OCI-LY3 (cell line): ENCODE measurements at regions not wholly inside any gene's neighbourhood (a gene's known extent, or its start where the extent isn't known, plus 50 kb on each side); places are given as distances from the start of the nearest gene placed in this dataset.

ENCODE experiments used
- H2AFZ ChIP-seq: fragments of 200-600, 300-600 bp; shearing (Covaris generic); 2 replicates; pipeline ENCODE4 v1.6.0; 2014; ENCODE audit warnings: antibody characterized with exemption, low read depth, low read length
- H3K27ac ChIP-seq: fragments of 200-600, 300-600 bp; sonication (generic); 2 replicates; pipeline ENCODE4 v1.5.1; 2014; ENCODE audit warnings: mild to moderate bottlenecking, low read length, moderate library complexity, mixed read lengths
- H3K27me3 ChIP-seq: fragments of 200-600, 300-600 bp; sonication (generic); 2 replicates; pipeline ENCODE4 v1.6.1; 2014; ENCODE audit warnings: low read depth, low read length, mixed read lengths
- H3K36me3 ChIP-seq: fragments of 200-600, 300-600 bp; sonication (generic); replicated peaks from 2 replicates; pipeline ENCODE3; 2014; ENCODE audit warnings: low read depth, low read length, mixed read lengths
- H3K4me1 ChIP-seq: fragments of 300-600, 200-600 bp; sonication (generic); 2 replicates; pipeline ENCODE4 v1.6.1; 2014; ENCODE audit warnings: low read length, mixed read lengths
- H3K4me2 ChIP-seq: fragments of 200-600, 300-600 bp; sonication (generic); 2 replicates; pipeline ENCODE4 v1.6.1; 2014; ENCODE audit warnings: low read length, mixed read lengths
- H3K4me3 ChIP-seq: fragments of 300-600, 200-600 bp; sonication (generic); 2 replicates; pipeline ENCODE4 v1.5.1; 2014; ENCODE audit warnings: antibody characterized with exemption, mild to moderate bottlenecking, low read length, moderate library complexity
- H3K79me2 ChIP-seq: fragments of 300-600, 200-600 bp; shearing (Covaris generic); 2 replicates; pipeline ENCODE4 v1.6.1; 2014; ENCODE audit warnings: mild to moderate bottlenecking, low read length, mixed read lengths
- H3K9ac ChIP-seq: fragments of 300-600, 200-600 bp; shearing (Covaris generic); 2 replicates; pipeline ENCODE4 v1.6.0; 2014; ENCODE audit warnings: mild to moderate bottlenecking, low read length, moderate library complexity
- H3K9me3 ChIP-seq: fragments of 200-600, 300-600 bp; shearing (Covaris generic); 2 replicates; pipeline ENCODE4 v1.6.1; 2014; ENCODE audit warnings: low read length, mixed read lengths; ENCODE audit not compliant: insufficient read depth
- H4K20me1 ChIP-seq: fragments of 200-600, 300-600 bp; sonication (generic); 2 replicates; pipeline ENCODE4 v1.6.1; 2016; ENCODE audit warnings: low read length, mixed read lengths; ENCODE audit not compliant: insufficient read depth
- CTCF ChIP-seq: fragments of 200-600, 300-600 bp; sonication (generic); IDR thresholded peaks from 2 replicates; pipeline ENCODE4 v1.5.1; 2014; ENCODE audit warnings: antibody characterized with exemption, low read length, low read depth
- EZH2phosphoT487 ChIP-seq: fragments of 200-600 bp; shearing (Covaris generic); IDR thresholded peaks from 2 replicates; pipeline ENCODE4 v1.6.1; 2018; ENCODE audit warnings: antibody characterized with exemption, mixed run types, low read depth

- TF ChIP-seq CTCF (no peak), EZH2phosphoT487 (no peak)
- Histone ChIP-seq H3K27me3 (peaks cover 63% of the 10 kb centered on the region), H4K20me1 (0 out of 2 replicates have a peak, but pooled peaks cover 5% of the 10 kb centered on the region), H3K36me3 (no peaks in the 10 kb centered on the region), H3K9ac (no peak overlapping the region), H3K4me2 (no peak overlapping the region), H2AFZ (no peak overlapping the region), H3K4me1 (peaks cover 2% of the 10 kb centered on the region; the same call in 1 of the 2 replicates), H3K79me2 (no peaks in the 10 kb centered on the region), H3K9me3 (no peaks in the 10 kb centered on the region), H3K27ac (no peak overlapping the region), H3K4me3 (no peak overlapping the region)
These were observed 141.9 kb upstream of the SASH1 start for GRCh38 chr6:148200781-148201180.

GRCh38 chr6:148203281-148203925 lies 139.2 kb upstream of the SASH1 start:
- no peak overlapping the region for H3K9ac ChIP-seq
- 0 out of 2 replicates have a peak, but pooled peaks cover 5% of the 10 kb centered on the region for H4K20me1 ChIP-seq
- H2AFZ ChIP-seq, result no peak overlapping the region
- H3K4me3 ChIP-seq, result no peak overlapping the region
- no peaks in the 10 kb centered on the region for H3K36me3 ChIP-seq
- no peaks in the 10 kb centered on the region for H3K9me3 ChIP-seq
- H3K27me3 ChIP-seq, result peaks cover 71% of the 10 kb centered on the region
- peaks cover 2% of the 10 kb centered on the region; the same call in 1 of the 2 replicates for H3K4me1 ChIP-seq
- no peak overlapping the region for H3K27ac ChIP-seq
- H3K4me2 ChIP-seq, result no peak overlapping the region
- H3K79me2 ChIP-seq, result no peaks in the 10 kb centered on the region
- TF ChIP-seq CTCF (no peak), EZH2phosphoT487 (no peak)

GRCh38 chr6:148203970-148204369 lies 138.7 kb upstream of the SASH1 start:
- H4K20me1 ChIP-seq, result 0 out of 2 replicates have a peak, but pooled peaks cover 5% of the 10 kb centered on the region
- H3K27ac ChIP-seq, result no peak overlapping the region
- no peak overlapping the region for H3K4me3 ChIP-seq
- H3K9me3 ChIP-seq, result no peaks in the 10 kb centered on the region
- no peak overlapping the region for H2AFZ ChIP-seq
- peaks cover 74% of the 10 kb centered on the region for H3K27me3 ChIP-seq
- H3K4me1 ChIP-seq, result peaks cover 2% of the 10 kb centered on the region; the same call in 1 of the 2 replicates
- TF ChIP-seq CTCF (no peak), EZH2phosphoT487 (no peak)
- H3K9ac ChIP-seq, result no peak overlapping the region
- H3K36me3 ChIP-seq, result no peaks in the 10 kb centered on the region
- H3K4me2 ChIP-seq, result 0 out of 2 replicates have a peak overlapping the region, but pooled peaks have one; percentile 17
- H3K79me2 ChIP-seq, result no peaks in the 10 kb centered on the region

GRCh38 chr6:148208298-148208697 lies 134.3 kb upstream of the SASH1 start:
- H3K9ac ChIP-seq, result no peak overlapping the region

More at GRCh38 chr6:148208298-148208697, 134.3 kb upstream of the SASH1 start:
- Histone ChIP-seq H3K79me2 (no peaks in the 10 kb centered on the region), H3K27ac (no peak overlapping the region), H4K20me1 (0 out of 2 replicates have a peak, but pooled peaks cover 5% of the 10 kb centered on the region), H3K9me3 (no peaks in the 10 kb centered on the region), H3K36me3 (no peaks in the 10 kb centered on the region), H3K4me2 (no peak overlapping the region), H3K4me3 (no peak overlapping the region), H3K4me1 (peaks cover 2% of the 10 kb centered on the region; the same call in 1 of the 2 replicates), H2AFZ (no peak overlapping the region), H3K27me3 (peaks cover 67% of the 10 kb centered on the region)
- TF ChIP-seq CTCF (no peak), EZH2phosphoT487 (no peak)
